ENCODE measurements at regions not wholly inside any gene's neighbourhood (a gene's known extent, or its start where the extent isn't known, plus 50 kb on each side); places are given as distances from the start of the nearest gene placed in this dataset.
"Not testable (repeated sequence)": the region's sequence is repeated elsewhere in the genome, so short reads cannot be mapped to it uniquely, and the experiment has no call there.

DNA sequence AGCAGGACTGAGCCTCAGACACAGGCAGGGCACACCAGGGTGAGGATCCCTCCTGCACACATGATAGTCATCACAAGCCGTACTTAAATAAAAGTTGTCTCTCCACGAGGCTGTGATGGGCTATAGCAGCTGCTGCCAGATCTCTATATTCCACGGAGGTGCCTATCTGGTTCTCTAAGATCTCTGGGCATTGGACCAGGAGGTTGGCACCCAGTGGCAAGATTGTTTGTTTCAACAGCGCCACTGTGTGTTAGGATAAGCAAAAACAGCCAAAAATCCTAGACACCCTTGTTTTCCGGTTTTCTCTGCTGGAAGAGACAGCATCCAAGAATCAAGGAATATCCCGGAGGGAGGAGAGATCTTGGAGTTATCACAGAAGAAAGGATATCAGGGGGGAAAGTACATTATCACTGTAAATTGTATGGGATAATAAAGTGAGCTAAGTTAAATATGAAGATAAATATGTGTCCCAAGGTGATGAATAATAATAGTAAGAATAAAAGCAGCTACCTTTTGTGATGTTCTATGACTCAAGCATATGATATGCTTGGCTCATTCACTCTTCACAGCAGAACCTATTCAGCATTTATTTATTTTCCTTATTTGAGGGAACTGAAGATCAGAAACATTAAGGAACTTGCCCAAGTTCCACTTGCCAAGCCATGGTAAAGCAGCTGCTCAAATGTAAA is 90.6 kb upstream of the AKAP13 start:
- 8% methylated on average over 6 of the region's 6 CpGs for WGBS (ENCODE audit: insufficient coverage, insufficient replicate concordance, low lambda C conversion rate, missing lambda C conversion rate)
- no peaks in the 10 kb centered on the region for H3K36me3 ChIP-seq (ENCODE audit: control insufficient read depth in 2 of 2, insufficient read depth in 2 of 2, low read length in 1 of 2)
- ChIA-PET SMC1A (ENCODE audit: uncharacterized antibody, unreplicated experiment) (interaction anchor here (0.6 to 3.1 kb wide), 12 partner anchors 8 to 335 kb away, joined by 3 to 12 read pairs (median 3); no protein-coding TSS in a partner anchor), CTCF (interaction anchor here (0.5 to 2.8 kb wide), 20 partner anchors 8 to 691 kb away, joined by 3 to 28 read pairs (median 4); no protein-coding TSS in a partner anchor), RAD21 (ENCODE audit: unreplicated experiment) (interaction anchor here (0.6 to 2.0 kb wide), 5 partner anchors 40 to 291 kb away, joined by 3 to 10 read pairs (median 3); partner anchors contain the start of gene AKAP13), POLR2A (interaction anchor here (0.6 kb wide), 1 partner anchor 382 kb away, joined by 4 read pairs; no protein-coding TSS in a partner anchor)
- ATAC-seq = peak; percentile 69
- H3K79me2 ChIP-seq (ENCODE audit: control insufficient read depth, insufficient read depth, low read length) = no peaks in the 10 kb centered on the region
- peaks cover 4% of the 10 kb centered on the region for H3K4me1 ChIP-seq (ENCODE audit: control insufficient read depth, insufficient read depth, low read length)
- FAIRE-seq = peak; percentile 38
- no peaks in the 10 kb centered on the region for H4K20me1 ChIP-seq (ENCODE audit: control insufficient read depth, insufficient read depth)
- H3K4me2 ChIP-seq (ENCODE audit: control insufficient read depth, insufficient read depth) = no peak overlapping the region
- H3K27ac ChIP-seq (ENCODE audit: control insufficient read depth, insufficient read depth) = no peak overlapping the region
- TF ChIP-seq STAT1 (conservative IDR thresholded peaks at IDR 0.05) (no peak), SMC3 (IDR thresholded peaks at IDR 0.05; ENCODE audit: borderline replicate concordance, low read length) (peak; percentile 86), RAD21 (IDR thresholded peaks at IDR 0.05; ENCODE audit: insufficient read depth, low read depth, low read length) (peak; percentile 73), ZNF622 (IDR thresholded peaks at IDR 0.05) (no peak)
- TF ChIP-seq, protein P1, sequence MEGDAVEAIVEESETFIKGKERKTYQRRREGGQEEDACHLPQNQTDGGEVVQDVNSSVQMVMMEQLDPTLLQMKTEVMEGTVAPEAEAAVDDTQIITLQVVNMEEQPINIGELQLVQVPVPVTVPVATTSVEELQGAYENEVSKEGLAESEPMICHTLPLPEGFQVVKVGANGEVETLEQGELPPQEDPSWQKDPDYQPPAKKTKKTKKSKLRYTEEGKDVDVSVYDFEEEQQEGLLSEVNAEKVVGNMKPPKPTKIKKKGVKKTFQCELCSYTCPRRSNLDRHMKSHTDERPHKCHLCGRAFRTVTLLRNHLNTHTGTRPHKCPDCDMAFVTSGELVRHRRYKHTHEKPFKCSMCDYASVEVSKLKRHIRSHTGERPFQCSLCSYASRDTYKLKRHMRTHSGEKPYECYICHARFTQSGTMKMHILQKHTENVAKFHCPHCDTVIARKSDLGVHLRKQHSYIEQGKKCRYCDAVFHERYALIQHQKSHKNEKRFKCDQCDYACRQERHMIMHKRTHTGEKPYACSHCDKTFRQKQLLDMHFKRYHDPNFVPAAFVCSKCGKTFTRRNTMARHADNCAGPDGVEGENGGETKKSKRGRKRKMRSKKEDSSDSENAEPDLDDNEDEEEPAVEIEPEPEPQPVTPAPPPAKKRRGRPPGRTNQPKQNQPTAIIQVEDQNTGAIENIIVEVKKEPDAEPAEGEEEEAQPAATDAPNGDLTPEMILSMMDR (IDR thresholded peaks at IDR 0.05 in 2 of 3, conservative IDR thresholded peaks at IDR 0.05 in 1 of 3; ENCODE audit: control insufficient read depth in 2 of 3, extremely low read depth in 1 of 3, insufficient read depth in 1 of 3, low read depth in 3 of 3, low read length in 3 of 3) = peak; percentile 55 to 69 (median 56); a peak in 5 of 6 replicates
- TF ChIP-seq, protein P2, sequence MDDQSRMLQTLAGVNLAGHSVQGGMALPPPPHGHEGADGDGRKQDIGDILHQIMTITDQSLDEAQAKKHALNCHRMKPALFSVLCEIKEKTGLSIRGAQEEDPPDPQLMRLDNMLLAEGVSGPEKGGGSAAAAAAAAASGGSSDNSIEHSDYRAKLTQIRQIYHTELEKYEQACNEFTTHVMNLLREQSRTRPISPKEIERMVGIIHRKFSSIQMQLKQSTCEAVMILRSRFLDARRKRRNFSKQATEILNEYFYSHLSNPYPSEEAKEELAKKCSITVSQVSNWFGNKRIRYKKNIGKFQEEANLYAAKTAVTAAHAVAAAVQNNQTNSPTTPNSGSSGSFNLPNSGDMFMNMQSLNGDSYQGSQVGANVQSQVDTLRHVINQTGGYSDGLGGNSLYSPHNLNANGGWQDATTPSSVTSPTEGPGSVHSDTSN (IDR thresholded peaks at IDR 0.05; ENCODE audit: insufficient replicate concordance, low read depth, low read length) = no peak
- DNase-seq (ENCODE audit: low read depth, low spot score) = no peak
- H3K27me3 ChIP-seq (replicated peaks in 1 of 2; ENCODE audit: control insufficient read depth in 2 of 2, insufficient read depth in 2 of 2, low read length in 1 of 2) = no peaks in the 10 kb centered on the region; a peak in 2 of 4 replicates
- H3K4me3 ChIP-seq = no peak overlapping the region
- in situ Hi-C loops (cut with MboI) (loop anchor here (5.0 kb wide), 1 partner anchor 113 kb away; no protein-coding TSS in a partner anchor), intact Hi-C loops (cut with micrococcal nuclease; ENCODE audit: unreplicated experiment) (no loop called here)
- no peaks in the 10 kb centered on the region for H3K9me3 ChIP-seq (replicated peaks; ENCODE audit: control insufficient read depth, insufficient read depth, low read length)
- no peak overlapping the region for H3K9ac ChIP-seq (ENCODE audit: control insufficient read depth, insufficient read depth, low read length)
- H2AFZ ChIP-seq (ENCODE audit: control insufficient read depth, low read depth, low read length) = no peak overlapping the region
- BruUV-seq (replicated peaks) = no TSS peak

DNA sequence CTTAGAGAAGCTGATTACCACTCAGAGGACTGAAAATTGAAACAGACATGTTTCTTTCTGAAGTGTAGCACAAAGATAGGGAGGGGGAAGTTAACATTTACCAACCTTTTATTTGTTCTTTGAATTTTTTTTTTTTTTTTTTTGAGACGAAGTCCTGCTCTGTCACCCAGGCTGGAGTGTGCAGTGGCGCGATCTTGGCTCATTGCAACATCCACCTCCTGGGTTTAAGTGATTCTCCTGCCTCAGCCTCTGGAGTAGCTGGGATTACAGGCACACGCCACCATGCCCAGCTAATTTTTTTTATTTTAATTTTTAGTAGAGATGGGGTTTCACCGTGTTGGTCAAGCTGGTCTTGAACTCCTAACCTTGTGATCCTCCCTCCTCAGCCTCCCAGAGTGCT is 87.8 kb upstream of the AKAP13 start:
- H3K36me3 ChIP-seq (ENCODE audit: control insufficient read depth in 2 of 2, insufficient read depth in 2 of 2, low read length in 1 of 2); H3K4me2 ChIP-seq (ENCODE audit: control insufficient read depth, insufficient read depth); ATAC-seq; BruUV-seq (replicated peaks); H2AFZ ChIP-seq (ENCODE audit: control insufficient read depth, low read depth, low read length); H3K79me2 ChIP-seq (ENCODE audit: control insufficient read depth, insufficient read depth, low read length); in situ Hi-C loops (cut with MboI); H3K27me3 ChIP-seq (replicated peaks in 1 of 2; ENCODE audit: control insufficient read depth in 2 of 2, insufficient read depth in 2 of 2, low read length in 1 of 2); FAIRE-seq; DNase-seq (ENCODE audit: low read depth, low spot score); H3K9me3 ChIP-seq (replicated peaks; ENCODE audit: control insufficient read depth, insufficient read depth, low read length); H3K9ac ChIP-seq (ENCODE audit: control insufficient read depth, insufficient read depth, low read length); H3K27ac ChIP-seq (ENCODE audit: control insufficient read depth, insufficient read depth); intact Hi-C loops (cut with micrococcal nuclease; ENCODE audit: unreplicated experiment); H4K20me1 ChIP-seq (ENCODE audit: control insufficient read depth, insufficient read depth); H3K4me1 ChIP-seq (ENCODE audit: control insufficient read depth, insufficient read depth, low read length); H3K4me3 ChIP-seq: not testable (repeated sequence)
- ChIA-PET POLR2A (interaction anchor here (0.7 kb wide), 1 partner anchor 301 kb away, joined by 3 read pairs; no protein-coding TSS in a partner anchor), SMC1A (ENCODE audit: uncharacterized antibody, unreplicated experiment) (interaction anchor here (0.6 to 3.1 kb wide), 4 partner anchors 17 to 437 kb away, joined by 3 to 12 read pairs (median 3); no protein-coding TSS in a partner anchor), CTCF (interaction anchor here (0.6 kb wide), 1 partner anchor 145 kb away, joined by 3 read pairs; no protein-coding TSS in a partner anchor), RAD21 (ENCODE audit: unreplicated experiment) (interaction anchor here (0.7 kb wide), 1 partner anchor 396 kb away, joined by 3 read pairs; no protein-coding TSS in a partner anchor)
- WGBS (ENCODE audit: insufficient coverage, insufficient replicate concordance, low lambda C conversion rate, missing lambda C conversion rate) = 83% methylated on average over 4 of the region's 5 CpGs

Measured in GM12878 (cell line).